Left hindlimb (tissue), 1 donor: ENCODE measurements at regions not wholly inside any gene's neighbourhood (a gene's known extent, or its start where the extent isn't known, plus 50 kb on each side); places are given as distances from the start of the nearest gene placed in this dataset.
"Not testable (repeated sequence)": the region's sequence is repeated elsewhere in the genome, so short reads cannot be mapped to it uniquely, and the experiment has no call there.

Experiments used
- DNase-seq: peaks from one replicate; pipeline ENCODE4 v3.0.0-alpha.2; 2018

GRCh38 chr5:99034336-99034735 is 105.5 kb upstream of the CHD1 start:
- no peak for DNase-seq

- DNase-seq = no peak
Measured at GRCh38 chr5:99033014-99033900, 104.5 kb upstream of the CHD1 start.

- DNase-seq = peak; percentile 58
Measured at GRCh38 chr5:99032234-99033013, 103.6 kb upstream of the CHD1 start.

GRCh38 chr5:99030906-99031440 is 102.2 kb upstream of the CHD1 start:
- DNase-seq = no peak

GRCh38 chr5:99029172-99029571 is 100.4 kb upstream of the CHD1 start:
- no peak for DNase-seq

GRCh38 chr5:99028170-99028569 is 99.4 kb upstream of the CHD1 start:
- not testable (repeated sequence) for DNase-seq

GRCh38 chr5:99025298-99026045 is 96.7 kb upstream of the CHD1 start:
- DNase-seq = no peak

- DNase-seq = no peak
Measured at GRCh38 chr5:99023330-99023729, 94.5 kb upstream of the CHD1 start.

- no peak for DNase-seq
Measured at GRCh38 chr5:99022250-99022649, 93.4 kb upstream of the CHD1 start.

- no peak for DNase-seq
Measured at GRCh38 chr5:99020698-99021048, 91.9 kb upstream of the CHD1 start.

GRCh38 chr5:99019812-99020697 is 91.2 kb upstream of the CHD1 start:
- no peak for DNase-seq

GRCh38 chr5:99019254-99019653 is 90.4 kb upstream of the CHD1 start:
- DNase-seq = no peak

- DNase-seq = no peak
Measured at GRCh38 chr5:99010294-99010693, 81.5 kb upstream of the CHD1 start.

GRCh38 chr5:99008009-99008408 is 79.2 kb upstream of the CHD1 start:
- DNase-seq = not testable (repeated sequence)

- no peak for DNase-seq
Measured at GRCh38 chr5:99005506-99005905, 76.7 kb upstream of the CHD1 start.

GRCh38 chr5:99004960-99005359 is 76.2 kb upstream of the CHD1 start:
- DNase-seq = no peak

GRCh38 chr5:99000876-99001275 is 72.1 kb upstream of the CHD1 start:
- DNase-seq = no peak

- DNase-seq = no peak
Measured at GRCh38 chr5:99000221-99000620, 71.4 kb upstream of the CHD1 start.

- DNase-seq = no peak
Measured at GRCh38 chr5:98999631-99000030, 70.8 kb upstream of the CHD1 start.

GRCh38 chr5:98997000-98997399 is 68.2 kb upstream of the CHD1 start:
- no peak for DNase-seq

- DNase-seq = no peak
Measured at GRCh38 chr5:98994611-98995010, 65.8 kb upstream of the CHD1 start.

- no peak for DNase-seq
Measured at GRCh38 chr5:98993512-98993911, 64.7 kb upstream of the CHD1 start.
